Stimulated activated CD8-positive, alpha-beta memory T cell treated with anti-CD3 and anti-CD28 coated beads, Interleukin-12 subunit alpha, Interleukin-12 subunit beta, amount 100 ng/mL, for 1 hour (primary cell): ENCODE measurements at regions not wholly inside any gene's neighbourhood (a gene's known extent, or its start where the extent isn't known, plus 50 kb on each side); places are given as distances from the start of the nearest gene placed in this dataset.
"Not testable (repeated sequence)": the region's sequence is repeated elsewhere in the genome, so short reads cannot be mapped to it uniquely, and the experiment has no call there.

Experiments used
- DNase-seq: peaks from one replicate; pipeline ENCODE4 v3.0.0-alpha.2; 2020; ENCODE audit warnings: low read depth

- DNase-seq: no peak
These were observed 710.2 kb upstream of the SLC39A10 start for GRCh38 chr2:194946826-194947225.

DNA sequence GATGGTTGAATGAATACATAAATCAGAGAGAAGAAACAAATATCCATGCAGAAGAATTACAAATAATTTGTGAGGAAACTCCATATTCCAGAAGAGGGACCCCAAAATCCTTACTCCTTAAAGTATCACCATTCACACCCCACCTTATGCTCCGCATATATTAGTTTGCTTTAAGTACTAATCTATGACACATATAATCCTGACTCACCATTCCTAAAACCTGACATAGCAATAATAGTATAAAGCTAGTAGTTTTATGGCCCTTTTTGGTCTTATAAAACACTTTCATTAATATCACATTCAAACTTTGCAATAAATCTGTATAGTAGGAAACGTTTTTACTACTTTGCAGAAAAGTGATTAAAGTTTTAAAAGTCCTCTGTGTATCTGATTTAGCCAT lies 719.0 kb upstream of the SLC39A10 start:
- DNase-seq: no peak

GRCh38 chr2:194927489-194927888 lies 729.5 kb upstream of the SLC39A10 start:
- no peak for DNase-seq

- DNase-seq: no peak
These were observed 730.2 kb upstream of the SLC39A10 start for GRCh38 chr2:194926873-194927272.

- no peak for DNase-seq
These were observed 731.3 kb upstream of the SLC39A10 start for GRCh38 chr2:194925742-194926141.

GRCh38 chr2:194917519-194917918 lies 739.5 kb upstream of the SLC39A10 start:
- DNase-seq: no peak

GRCh38 chr2:194915485-194915884 lies 741.5 kb upstream of the SLC39A10 start:
- no peak for DNase-seq

DNA sequence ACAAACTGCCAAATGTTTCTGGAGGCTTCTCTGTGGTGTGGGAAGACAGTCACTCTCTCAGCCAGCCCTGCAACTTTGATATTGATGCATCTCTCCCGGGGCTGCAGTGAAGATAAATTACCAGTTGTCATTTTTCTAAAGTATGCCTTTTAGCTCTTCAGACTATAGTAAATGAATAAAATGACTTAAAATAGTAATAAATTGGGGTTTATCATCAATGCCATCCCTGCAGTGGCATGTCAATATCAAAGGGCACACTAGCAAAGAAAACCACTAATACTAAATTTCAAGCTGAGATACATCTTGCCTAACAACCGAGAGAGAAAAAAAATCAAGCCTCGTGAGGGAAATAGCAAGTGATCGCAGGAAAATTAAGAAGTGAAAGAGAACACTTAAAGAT lies 749.5 kb upstream of the SLC39A10 start:
- DNase-seq: no peak

DNA sequence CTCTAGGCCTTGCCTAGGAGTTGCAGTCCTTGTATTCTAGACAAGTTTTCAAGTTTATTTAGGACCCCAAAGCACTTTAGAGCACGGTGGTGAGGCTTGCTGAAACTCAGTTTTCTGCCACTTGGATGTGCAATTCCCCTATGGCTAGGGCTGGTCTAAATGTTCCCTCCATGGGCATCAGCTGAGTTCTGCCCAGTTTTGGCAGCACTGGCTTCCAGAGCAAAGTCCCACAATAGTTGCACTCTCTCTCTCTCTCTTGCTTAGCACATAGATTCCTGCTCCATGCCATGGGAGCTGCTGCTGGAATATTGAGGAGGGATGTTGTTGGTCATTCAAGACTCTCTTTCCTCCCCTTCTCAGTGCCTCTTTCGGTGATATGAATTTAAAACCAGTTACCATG lies 760.2 kb upstream of the SLC39A10 start:
- no peak for DNase-seq

DNA sequence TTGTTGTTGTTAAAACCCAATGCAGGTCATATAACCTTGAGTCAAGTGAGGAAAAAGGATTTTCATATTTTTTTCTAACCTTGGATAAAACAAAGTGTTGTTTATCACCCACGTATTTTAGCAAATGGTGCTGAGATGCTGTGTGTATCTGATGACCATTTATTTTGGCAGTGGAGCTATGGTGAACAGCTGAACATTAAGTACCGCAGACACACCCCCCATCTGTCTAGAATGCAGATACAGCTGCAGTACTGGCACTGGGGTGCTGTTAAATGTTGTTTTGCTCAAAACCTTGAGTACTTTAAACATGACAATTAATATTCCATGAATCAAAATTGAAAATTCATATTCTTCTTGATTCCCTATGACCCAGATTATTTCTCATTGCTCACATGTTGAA lies 773.3 kb upstream of the SLC39A10 start:
- no peak for DNase-seq

GRCh38 chr2:194870974-194871535 lies 786.0 kb upstream of the SLC39A10 start:
- DNase-seq: no peak

GRCh38 chr2:194867328-194867727 lies 789.7 kb upstream of the SLC39A10 start:
- no peak for DNase-seq

- no peak for DNase-seq
These were observed 802.1 kb upstream of the SLC39A10 start for GRCh38 chr2:194854941-194855340.

DNA sequence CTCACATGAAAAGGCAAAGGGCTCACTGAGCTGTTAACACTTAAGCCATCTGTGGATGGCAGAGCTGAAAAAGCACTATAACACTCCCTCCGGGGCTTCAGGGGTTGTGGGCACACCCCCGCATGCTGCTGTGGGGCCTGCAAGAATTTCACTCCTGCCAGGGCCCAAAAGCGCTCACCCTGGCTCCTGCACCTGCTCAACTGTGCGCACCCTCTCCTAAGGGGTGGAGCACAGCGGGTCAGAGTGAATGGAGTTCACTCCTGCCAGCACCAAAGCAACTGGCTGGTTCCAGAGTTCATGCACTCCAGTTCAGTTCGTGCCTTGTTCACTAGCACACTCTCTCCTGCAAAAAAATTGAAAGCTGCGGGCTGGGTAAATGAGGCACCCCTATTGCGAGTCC lies 814.2 kb upstream of the SLC39A10 start:
- DNase-seq: no peak

- not testable (repeated sequence) for DNase-seq
These were observed 822.7 kb upstream of the SLC39A10 start for GRCh38 chr2:194834371-194834770.

GRCh38 chr2:194826241-194826640 lies 830.8 kb upstream of the SLC39A10 start:
- no peak for DNase-seq

DNA sequence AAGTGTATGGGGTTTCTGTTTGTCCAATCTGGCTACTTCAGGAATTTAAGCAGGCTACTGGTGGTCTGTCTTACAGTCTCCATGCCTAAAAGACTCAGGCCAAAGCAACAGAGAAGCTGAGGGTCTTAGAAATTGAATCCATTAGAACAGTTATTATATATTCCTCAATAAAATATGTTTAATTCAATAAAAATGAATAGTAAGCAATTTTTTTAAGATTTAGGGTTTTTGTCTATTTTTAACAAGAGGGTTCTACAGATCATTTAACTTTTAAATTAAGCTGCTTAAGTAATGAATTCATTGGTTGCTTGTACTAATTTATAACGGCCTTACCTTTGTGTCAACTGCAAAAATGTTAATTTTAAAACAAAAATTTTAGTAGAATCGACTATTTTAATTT lies 832.6 kb upstream of the SLC39A10 start:
- DNase-seq: no peak

- DNase-seq: no peak
These were observed 834.4 kb upstream of the SLC39A10 start for GRCh38 chr2:194822657-194823056.

GRCh38 chr2:194822097-194822496 lies 834.9 kb upstream of the SLC39A10 start:
- DNase-seq: no peak

GRCh38 chr2:194819367-194819766 lies 837.7 kb upstream of the SLC39A10 start:
- no peak for DNase-seq

DNA sequence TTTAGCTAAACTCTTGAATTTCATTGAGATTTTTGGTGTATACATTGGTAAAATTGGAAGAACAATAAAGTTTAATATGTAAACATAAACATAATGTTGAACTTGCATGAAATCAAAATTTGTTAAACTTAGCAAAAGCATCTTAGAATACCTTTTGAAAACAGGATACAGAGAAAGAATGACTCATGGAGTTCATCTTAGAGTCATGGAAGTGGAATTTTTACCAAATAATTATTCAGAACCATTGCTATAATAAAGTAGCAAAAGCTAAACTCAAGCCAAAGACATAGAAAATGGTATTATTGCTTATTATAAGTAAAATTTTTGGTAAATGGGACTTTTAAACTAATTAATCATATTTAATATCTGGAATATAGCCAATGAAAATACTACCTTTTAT lies 841.6 kb upstream of the SLC39A10 start:
- DNase-seq: no peak

GRCh38 chr2:194802589-194802988 lies 854.4 kb upstream of the SLC39A10 start:
- no peak for DNase-seq

DNA sequence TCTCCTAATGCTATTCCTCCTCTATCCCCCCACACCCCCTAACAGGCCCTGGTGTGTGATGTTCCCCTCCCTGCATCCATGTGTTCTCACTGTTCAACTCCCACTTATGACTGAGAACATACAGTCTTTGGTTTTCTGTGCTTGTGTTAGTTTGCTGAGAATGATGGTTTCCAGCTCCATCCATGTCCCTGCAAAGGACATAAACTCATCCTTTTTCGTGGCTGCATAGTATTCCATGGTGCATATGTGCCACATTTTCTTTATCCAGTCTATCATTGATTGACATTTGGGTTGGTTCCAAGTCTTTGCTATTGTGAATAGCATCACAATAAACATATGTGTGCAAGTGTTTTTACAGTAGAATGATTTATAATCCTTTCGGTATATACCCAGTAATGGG lies 870.0 kb upstream of the SLC39A10 start:
- not testable (repeated sequence) for DNase-seq

- DNase-seq: not testable (repeated sequence)
These were observed 885.6 kb upstream of the SLC39A10 start for GRCh38 chr2:194771394-194771793.

DNA sequence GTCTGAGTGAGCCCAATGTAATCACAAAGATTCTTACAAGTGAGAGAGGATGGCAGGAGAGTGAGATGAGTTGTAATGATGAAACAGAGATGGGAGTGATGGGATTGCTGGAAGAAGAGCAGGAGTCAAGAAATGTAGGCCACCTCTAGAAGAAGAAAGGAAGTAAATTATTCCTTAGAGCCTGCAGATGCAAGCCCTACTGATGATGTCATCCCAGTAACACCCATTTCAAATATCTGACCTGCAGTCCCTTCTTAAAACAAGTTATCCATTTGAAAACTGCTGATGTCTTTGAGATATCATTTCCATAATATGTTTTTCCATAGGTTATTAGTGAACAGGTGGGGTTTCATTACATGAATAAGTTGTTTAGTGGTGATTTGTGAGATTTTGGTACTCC lies 888.0 kb upstream of the SLC39A10 start:
- DNase-seq: no peak
